Endothelial cell of umbilical vein (primary cell): ENCODE measurements at regions not wholly inside any gene's neighbourhood (a gene's known extent, or its start where the extent isn't known, plus 50 kb on each side); places are given as distances from the start of the nearest gene placed in this dataset.

Experiments used
- BruUV-seq: library from RNA; stranded (reverse); fragments of 400-500 nt; replicated peaks from 2 replicates; lab custom pipeline; 2021; lab: Mats Ljungman, UMichigan
- CTCF ChIA-PET: fragments of 300-600, 350-600 bp; sonication (Branson Sonifier 250); formaldehyde crosslinking; loops from one replicate; lab custom pipeline; 2021; ENCODE audit warnings: antibody characterized with exemption, inconsistent platforms; lab: Charles Lee
- POLR2A ChIA-PET: fragments of 300-600, 350-600 bp; sonication (Branson Sonifier 250); formaldehyde crosslinking; loops from one replicate; lab custom pipeline; 2021; ENCODE audit warnings: antibody characterized with exemption, inconsistent platforms; lab: Charles Lee
- DNase-seq: peaks from one replicate; pipeline ENCODE4 v3.0.0-alpha.2; 2011; ENCODE audit warnings: low read depth, low spot score
- FAIRE-seq: peaks from 2 replicates; lab custom pipeline; 2011; peaks lifted over from hg19 to GRCh38; lab: Jason Lieb, UNC
- H2AFZ ChIP-seq: 2 replicates; pipeline ENCODE4 v1.6.0; 2012; ENCODE audit warnings: low read depth, low read length, control low read depth, inconsistent platforms
- H3K27ac ChIP-seq: 2 replicates; pipeline ENCODE4 v1.5.1; 2011; ENCODE audit warnings: low read depth, mild to moderate bottlenecking, control low read depth, low read length, moderate library complexity; ENCODE audit not compliant: insufficient read depth
- H3K27me3 ChIP-seq, 2 experiments: 2 replicates each; pipeline versions ENCODE4 v1.6.0 to v1.6.1; 2011; ENCODE audit warnings: low read length in 2 of 2, mixed read lengths in 1 of 2; ENCODE audit not compliant: control insufficient read depth in 2 of 2, insufficient read depth in 2 of 2
- H3K36me3 ChIP-seq, 2 experiments: 2 replicates in 1 of 2; 3 replicates in 1 of 2; pipeline ENCODE4 v1.5.1; 2011; ENCODE audit warnings: low read length in 2 of 2, mild to moderate bottlenecking in 1 of 2, moderate library complexity in 1 of 2; ENCODE audit not compliant: control insufficient read depth in 2 of 2, insufficient read depth in 2 of 2; ENCODE audit errors: extremely low read depth in 1 of 2
- H3K4me1 ChIP-seq: 3 replicates; pipeline ENCODE4 v1.5.1; 2011; ENCODE audit warnings: mild to moderate bottlenecking, low read length; ENCODE audit not compliant: control insufficient read depth, insufficient read depth; ENCODE audit errors: extremely low read depth
- H3K4me2 ChIP-seq: 2 replicates; pipeline ENCODE4 v1.6.1; 2011; ENCODE audit warnings: low read length, control low read depth, mixed read lengths; ENCODE audit not compliant: insufficient read depth
- H3K4me3 ChIP-seq, 3 experiments: fragments of 200-600 bp in 1 of 3; sonication (generic), shearing (Covaris generic) in 1 of 3; replicated peaks in 1 of 3; 2 replicates each; pipeline ENCODE4 v1.5.1; 2011 to 2016; ENCODE audit warnings: control low read depth in 3 of 3, low read length in 3 of 3, mild to moderate bottlenecking in 2 of 3, inconsistent platforms in 1 of 3, low read depth in 1 of 3, moderate library complexity in 1 of 3; ENCODE audit not compliant: insufficient read depth in 1 of 3
- H3K79me2 ChIP-seq: 2 replicates; pipeline ENCODE4 v1.6.0; 2012; ENCODE audit warnings: low read length, inconsistent platforms; ENCODE audit not compliant: control insufficient read depth, insufficient read depth
- H3K9ac ChIP-seq: replicated peaks from 2 replicates; pipeline ENCODE3; 2011; ENCODE audit warnings: low read length, control low read depth; ENCODE audit not compliant: insufficient read depth; ENCODE audit errors: extremely low read depth
- H3K9me1 ChIP-seq: replicated peaks from 3 replicates; pipeline ENCODE4 v1.6.0; 2011; ENCODE audit warnings: mild to moderate bottlenecking, low read length; ENCODE audit not compliant: control insufficient read depth, insufficient read depth; ENCODE audit errors: extremely low read depth
- H3K9me3 ChIP-seq: replicated peaks from 2 replicates; pipeline ENCODE4 v1.5.1; 2012; ENCODE audit warnings: low read length, inconsistent platforms; ENCODE audit not compliant: control insufficient read depth, insufficient read depth
- H4K20me1 ChIP-seq: replicated peaks from 2 replicates; pipeline ENCODE3; 2011; ENCODE audit warnings: mild to moderate bottlenecking, low read length; ENCODE audit not compliant: control insufficient read depth, insufficient read depth; ENCODE audit errors: extremely low read depth
- EZH2 ChIP-seq: IDR thresholded peaks from 2 replicates; pipeline ENCODE4 v1.6.1; 2012; ENCODE audit warnings: borderline replicate concordance, low read depth, mild to moderate bottlenecking, moderate library complexity, low read length, inconsistent platforms; ENCODE audit not compliant: severe bottlenecking
- FOS ChIP-seq: IDR thresholded peaks from 2 replicates; pipeline ENCODE4 v1.6.1; 2011; ENCODE audit warnings: mild to moderate bottlenecking, low read length, moderate library complexity, borderline replicate concordance; ENCODE audit not compliant: insufficient read depth
- GATA2 ChIP-seq: IDR thresholded peaks from 2 replicates; pipeline ENCODE4 v1.7.0; 2011; ENCODE audit warnings: low read depth, mild to moderate bottlenecking, moderate library complexity, mixed read lengths, low read length; ENCODE audit not compliant: insufficient read length, insufficient read depth
- JUN ChIP-seq: IDR thresholded peaks from 2 replicates; pipeline ENCODE4 v1.6.1; 2011; ENCODE audit warnings: borderline replicate concordance, low read depth; ENCODE audit not compliant: insufficient read length, insufficient read depth
- MYC ChIP-seq: IDR thresholded peaks from one replicate; pipeline ENCODE4 v1.6.1; 2011; ENCODE audit warnings: mild to moderate bottlenecking, low read depth, low read length
- POLR2A ChIP-seq: IDR thresholded peaks from 2 replicates; pipeline ENCODE4 v1.6.1; 2012; ENCODE audit warnings: low read depth, mild to moderate bottlenecking, control low read depth, low read length
- POLR2AphosphoS5 ChIP-seq: IDR thresholded peaks from 2 replicates; pipeline ENCODE4 v1.6.1; 2012; ENCODE audit warnings: low read depth, mild to moderate bottlenecking, control low read depth, low read length, moderate library complexity; ENCODE audit not compliant: insufficient read depth
- dilution Hi-C: fragments of 300-500 bp; cut with MboI; formaldehyde crosslinking; loops from one replicate; pipeline ENCODE4 v1.15.0; 2019; ENCODE audit warnings: low sequenced_read_pairs; ENCODE audit not compliant: extremely low pct_ligation_motif_present
- intact Hi-C: fragments of 100-400 bp; cut with micrococcal nuclease; formaldehyde crosslinking; loops from one replicate; pipeline ENCODE4 v1.10.0; 2022
- TF ChIP-seq, protein P1 (sequence below): IDR thresholded peaks from 2 replicates; pipeline ENCODE4 v1.6.1; 2011; ENCODE audit not compliant: insufficient read depth, insufficient read length
- TF ChIP-seq, protein P2 (sequence below), 2 donors: IDR thresholded peaks; 1 replicate in 1 of 2; 2 replicates in 1 of 2; pipeline ENCODE4 v1.5.1; 2011; ENCODE audit warnings: low read length in 2 of 2, mild to moderate bottlenecking in 2 of 2, moderate library complexity in 2 of 2, control low read depth in 1 of 2, inconsistent platforms in 1 of 2, low read depth in 1 of 2; ENCODE audit not compliant: insufficient read depth in 1 of 2; ENCODE audit errors: extremely low read depth in 1 of 2

DNA sequence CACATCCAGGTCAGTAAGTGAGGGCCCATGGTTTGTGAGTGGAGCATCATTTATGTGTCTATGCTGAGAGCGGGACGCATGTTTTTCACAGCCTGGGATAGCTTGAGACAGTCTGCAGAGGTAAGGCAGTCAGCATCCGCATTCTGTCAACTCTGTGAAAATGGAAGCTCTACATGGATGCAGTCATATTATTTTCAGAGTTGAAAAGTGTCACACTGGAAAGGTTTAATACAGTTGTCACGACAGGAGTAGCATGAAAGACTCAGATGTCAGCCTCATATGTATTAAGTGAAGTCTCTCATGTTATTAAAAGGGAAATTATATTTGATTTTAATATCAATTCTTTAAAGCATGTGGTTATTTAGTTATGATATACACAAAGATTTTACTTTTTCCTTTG, 436.9 kb upstream of the GYPC start:
- FAIRE-seq, result no peak
- no TSS peak for BruUV-seq

More for the DNA sequence above, 436.9 kb upstream of the GYPC start:
- TF ChIP-seq FOS, result no peak
- no peak for TF ChIP-seq MYC
- TF ChIP-seq, protein P1, sequence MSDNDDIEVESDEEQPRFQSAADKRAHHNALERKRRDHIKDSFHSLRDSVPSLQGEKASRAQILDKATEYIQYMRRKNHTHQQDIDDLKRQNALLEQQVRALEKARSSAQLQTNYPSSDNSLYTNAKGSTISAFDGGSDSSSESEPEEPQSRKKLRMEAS, result no peak
- no peak for TF ChIP-seq JUN
- no peak for TF ChIP-seq POLR2A
- no peak for TF ChIP-seq GATA2
- TF ChIP-seq, protein P2, sequence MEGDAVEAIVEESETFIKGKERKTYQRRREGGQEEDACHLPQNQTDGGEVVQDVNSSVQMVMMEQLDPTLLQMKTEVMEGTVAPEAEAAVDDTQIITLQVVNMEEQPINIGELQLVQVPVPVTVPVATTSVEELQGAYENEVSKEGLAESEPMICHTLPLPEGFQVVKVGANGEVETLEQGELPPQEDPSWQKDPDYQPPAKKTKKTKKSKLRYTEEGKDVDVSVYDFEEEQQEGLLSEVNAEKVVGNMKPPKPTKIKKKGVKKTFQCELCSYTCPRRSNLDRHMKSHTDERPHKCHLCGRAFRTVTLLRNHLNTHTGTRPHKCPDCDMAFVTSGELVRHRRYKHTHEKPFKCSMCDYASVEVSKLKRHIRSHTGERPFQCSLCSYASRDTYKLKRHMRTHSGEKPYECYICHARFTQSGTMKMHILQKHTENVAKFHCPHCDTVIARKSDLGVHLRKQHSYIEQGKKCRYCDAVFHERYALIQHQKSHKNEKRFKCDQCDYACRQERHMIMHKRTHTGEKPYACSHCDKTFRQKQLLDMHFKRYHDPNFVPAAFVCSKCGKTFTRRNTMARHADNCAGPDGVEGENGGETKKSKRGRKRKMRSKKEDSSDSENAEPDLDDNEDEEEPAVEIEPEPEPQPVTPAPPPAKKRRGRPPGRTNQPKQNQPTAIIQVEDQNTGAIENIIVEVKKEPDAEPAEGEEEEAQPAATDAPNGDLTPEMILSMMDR (IDR thresholded peaks at IDR 0.05; ENCODE audit: extremely low read depth in 1 of 2, insufficient read depth in 1 of 2, low read depth in 1 of 2, low read length in 2 of 2), result no peak
- no peak for TF ChIP-seq POLR2AphosphoS5
- TF ChIP-seq EZH2, result no peak
- H3K9me1 ChIP-seq, result no peaks in the 10 kb centered on the region
- no peak overlapping the region for H3K4me3 ChIP-seq
- H4K20me1 ChIP-seq, result no peaks in the 10 kb centered on the region
- H3K36me3 ChIP-seq, result no peaks in the 10 kb centered on the region
- dilution Hi-C loops, result no loop called here
- H3K4me1 ChIP-seq, result no peaks in the 10 kb centered on the region
- no peaks in the 10 kb centered on the region for H3K27me3 ChIP-seq
- no peak overlapping the region for H3K27ac ChIP-seq
- ChIA-PET CTCF (no interaction called here), POLR2A (no interaction called here)
- intact Hi-C loops, result no loop called here
- H3K9ac ChIP-seq, result no peak overlapping the region
- H3K4me2 ChIP-seq, result no peak overlapping the region
- no peak for DNase-seq
- H3K9me3 ChIP-seq, result no peaks in the 10 kb centered on the region
- no peak overlapping the region for H2AFZ ChIP-seq
- H3K79me2 ChIP-seq, result no peaks in the 10 kb centered on the region
